RCC 7860 (cell line): ENCODE measurements at regions not wholly inside any gene's neighbourhood (a gene's known extent, or its start where the extent isn't known, plus 50 kb on each side); places are given as distances from the start of the nearest gene placed in this dataset.

Experiments
- DNase-seq: peaks from one replicate; pipeline ENCODE4 v3.0.0-alpha.2; 2015; ENCODE audit warnings: low spot score
- FAIRE-seq: peaks from 2 replicates; lab custom pipeline; 2012; peaks lifted over from hg19 to GRCh38; lab: Jason Lieb, UNC

- FAIRE-seq, result no peak
- DNase-seq, result no peak
Measured at GRCh38 chr13:72181661-72182060, 314.7 kb upstream of the DACH1 start.

GRCh38 chr13:72180253-72180952 is 313.4 kb upstream of the DACH1 start:
- DNase-seq, result peak; percentile 54
- peak; percentile 49 for FAIRE-seq

GRCh38 chr13:72174549-72174948 is 307.5 kb upstream of the DACH1 start:
- FAIRE-seq, result no peak
- no peak for DNase-seq

- DNase-seq (no peak), FAIRE-seq (no peak)
Measured at GRCh38 chr13:72170571-72170970, 303.6 kb upstream of the DACH1 start.

GRCh38 chr13:72168126-72168855 is 301.3 kb upstream of the DACH1 start:
- FAIRE-seq (no peak), DNase-seq (no peak)

- DNase-seq, result peak; percentile 28
- peak; percentile 66 for FAIRE-seq
Measured at GRCh38 chr13:72166102-72166650, 299.2 kb upstream of the DACH1 start.

GRCh38 chr13:72165276-72165675 is 298.3 kb upstream of the DACH1 start:
- FAIRE-seq, result no peak
- DNase-seq, result no peak

GRCh38 chr13:72164811-72165210 is 297.8 kb upstream of the DACH1 start:
- DNase-seq, result no peak
- FAIRE-seq, result no peak

- DNase-seq (peak; percentile 15), FAIRE-seq (peak; percentile 57)
Measured at GRCh38 chr13:72163678-72164077, 296.7 kb upstream of the DACH1 start.

- FAIRE-seq, result no peak
- no peak for DNase-seq
Measured at GRCh38 chr13:72160977-72161376, 294.0 kb upstream of the DACH1 start.

GRCh38 chr13:72156760-72157159 is 289.8 kb upstream of the DACH1 start:
- FAIRE-seq, result no peak
- no peak for DNase-seq

- FAIRE-seq (no peak), DNase-seq (no peak)
Measured at GRCh38 chr13:72153272-72153671, 286.3 kb upstream of the DACH1 start.

GRCh38 chr13:72151241-72151640 is 284.2 kb upstream of the DACH1 start:
- no peak for FAIRE-seq

GRCh38 chr13:72150502-72150901 is 283.5 kb upstream of the DACH1 start:
- FAIRE-seq (no peak), DNase-seq (no peak)

More at GRCh38 chr13:72151241-72151640, 284.2 kb upstream of the DACH1 start:
- DNase-seq, result no peak

GRCh38 chr13:72149701-72150100 is 282.7 kb upstream of the DACH1 start:
- FAIRE-seq, result no peak
- no peak for DNase-seq

- no peak for DNase-seq
- no peak for FAIRE-seq
Measured at GRCh38 chr13:72146816-72147215, 279.8 kb upstream of the DACH1 start.

- no peak for FAIRE-seq
- DNase-seq, result no peak
Measured at GRCh38 chr13:72145383-72145782, 278.4 kb upstream of the DACH1 start.

- no peak for FAIRE-seq
Measured at GRCh38 chr13:72144636-72145035, 277.6 kb upstream of the DACH1 start.

GRCh38 chr13:72141855-72142519 is 275.0 kb upstream of the DACH1 start:
- DNase-seq (no peak), FAIRE-seq (no peak)

More at GRCh38 chr13:72144636-72145035, 277.6 kb upstream of the DACH1 start:
- DNase-seq, result no peak

- DNase-seq, result no peak
- no peak for FAIRE-seq
Measured at GRCh38 chr13:72139192-72139591, 272.2 kb upstream of the DACH1 start.

GRCh38 chr13:72132075-72132474 is 265.1 kb upstream of the DACH1 start:
- FAIRE-seq (no peak), DNase-seq (no peak)
